Heart left ventricle (tissue), 13 donors: ENCODE measurements at regions not wholly inside any gene's neighbourhood (a gene's known extent, or its start where the extent isn't known, plus 50 kb on each side); places are given as distances from the start of the nearest gene placed in this dataset.

ENCODE experiments used
- CTCF ChIP-seq, 12 donors: fragments of 200-600 bp; sonication (generic) in 4 of 12; IDR thresholded peaks; one replicate each; pipeline versions ENCODE4 v1.5.0 to v1.8.0; 2018 to 2022; ENCODE audit warnings: antibody characterized with exemption in 12 of 12, mild to moderate bottlenecking in 5 of 12
- POLR2A ChIP-seq, 2 donors: fragments of 450-650 bp; IDR thresholded peaks; one replicate each; pipeline ENCODE4 v1.6.1; 2017; ENCODE audit warnings: antibody characterized with exemption in 2 of 2, mild to moderate bottlenecking in 2 of 2, moderate library complexity in 2 of 2
- donor health status: ischemic (EF 13 %, LVEDD 7.1; RV severe dilation, severe dysfunction).
- donor health status: DM: no; HTN: yes; CAD: no.
- donor health status: DM: no; HTN: no; CAD: no.
- donor health status: ischemic (EF 25% LVEDD 6.9; RV normal size, moderate dysfunction).
- donor health status: ischemic (EF 25% LVEDD 5.7; RV mildly dilated, moderate dysfunction).
- donor health status: ischemic (EF 35%, LVEDD 5.7; RV mildly dilated, moderate dysfunction).
- donor health status: nonischemic (EF 11% LVEDD 7.7; RV severe dilation, severe dysfunction).
- donor health status: DM: yes; HTN: yes; CAD: no.
- donor health status: PGD.
- donor health status: ischemic (EF 29% LVEDD 5.4; RV normal size, mild dysfunction).
- donor health status: nonischemic (EF 23%, LVEDD 6.1; RV moderate dilation, normal function).

GRCh38 chr3:135503760-135504686 is 461.5 kb upstream of the PPP2R3A start:
- TF ChIP-seq CTCF (IDR thresholded peaks at IDR 0.05) (peak; percentile 41 to 68 (median 58)), POLR2A (IDR thresholded peaks at IDR 0.05) (no peak)
